Neural progenitor cell (in vitro differentiated cells): ENCODE measurements at regions not wholly inside any gene's neighbourhood (a gene's known extent, or its start where the extent isn't known, plus 50 kb on each side); places are given as distances from the start of the nearest gene placed in this dataset.

Experiments used
- DNase-seq: peaks from one replicate; pipeline ENCODE4 v3.0.0-alpha.2; 2016; ENCODE audit warnings: low spot score
- H2AFZ ChIP-seq: fragments of 200-600 bp; sonication (generic); replicated peaks from 2 replicates; pipeline ENCODE4 v1.6.1; 2016; ENCODE audit warnings: antibody characterized with exemption
- H3F3A ChIP-seq: fragments of 200-600 bp; sonication (generic); 2 replicates; pipeline ENCODE4 v1.6.1; 2016; ENCODE audit warnings: antibody characterized with exemption, low read depth
- H3K27ac ChIP-seq: fragments of 200-600 bp; sonication (generic); 2 replicates; pipeline ENCODE4 v1.5.1; 2016; ENCODE audit warnings: mild to moderate bottlenecking
- H3K27me3 ChIP-seq: fragments of 200-600 bp; sonication (generic); 2 replicates; pipeline ENCODE4 v1.6.1; 2016; ENCODE audit warnings: mild to moderate bottlenecking, moderate library complexity
- H3K36me3 ChIP-seq: fragments of 200-600 bp; sonication (generic); 2 replicates; pipeline ENCODE4 v1.5.1; 2016
- H3K4me1 ChIP-seq: fragments of 200-600 bp; sonication (generic); 2 replicates; pipeline ENCODE4 v1.6.1; 2016; ENCODE audit warnings: mixed run types
- H3K4me2 ChIP-seq: fragments of 200-600 bp; sonication (generic); 2 replicates; pipeline ENCODE4 v1.6.1; 2016
- H3K4me3 ChIP-seq: fragments of 200-600 bp; sonication (generic); 2 replicates; pipeline ENCODE4 v1.5.1; 2016
- H3K79me2 ChIP-seq: fragments of 200-600 bp; sonication (generic); 2 replicates; pipeline ENCODE4 v1.6.1; 2016; ENCODE audit warnings: low read depth
- H3K9ac ChIP-seq: fragments of 200-600 bp; sonication (generic); 2 replicates; pipeline ENCODE4 v1.6.1; 2016
- H3K9me3 ChIP-seq: fragments of 200-600 bp; sonication (generic); 2 replicates; pipeline ENCODE4 v1.5.1; 2016; ENCODE audit warnings: low read depth
- H4K20me1 ChIP-seq: fragments of 200-600 bp; sonication (generic); 2 replicates; pipeline ENCODE4 v1.6.1; 2016; ENCODE audit warnings: low read depth
- H3K27ac Mint-ChIP-seq: 3 replicates; pipeline ENCODE4 v1.8.0; 2021; ENCODE audit warnings: mixed read lengths
- H3K27me3 Mint-ChIP-seq: 2 replicates; pipeline ENCODE4 v1.8.0; 2022; ENCODE audit warnings: low read depth, mild to moderate bottlenecking, inconsistent platforms, moderate library complexity, mixed read lengths; ENCODE audit not compliant: insufficient read depth
- H3K36me3 Mint-ChIP-seq: 3 replicates; pipeline ENCODE4 v1.8.0; 2021; ENCODE audit warnings: mixed read lengths
- H3K4me1 Mint-ChIP-seq: 3 replicates; pipeline ENCODE4 v1.8.0; 2021; ENCODE audit warnings: mixed read lengths
- H3K4me3 Mint-ChIP-seq: 3 replicates; pipeline ENCODE4 v1.8.0; 2021; ENCODE audit warnings: mild to moderate bottlenecking, moderate library complexity, mixed read lengths
- H3K9me3 Mint-ChIP-seq: 3 replicates; pipeline ENCODE4 v1.8.0; 2020; ENCODE audit warnings: mixed read lengths
- CTCF ChIP-seq: fragments of 200-600 bp; sonication (generic); IDR thresholded peaks from 2 replicates; pipeline ENCODE4 v1.5.1; 2017; ENCODE audit warnings: antibody characterized with exemption, mild to moderate bottlenecking
- EZH2 ChIP-seq: fragments of 200-600 bp; sonication (generic); IDR thresholded peaks from 2 replicates; pipeline ENCODE4 v1.6.1; 2017; ENCODE audit warnings: antibody characterized with exemption, mild to moderate bottlenecking, moderate library complexity
- EZH2phosphoT487 ChIP-seq: fragments of 200-600 bp; sonication (generic); IDR thresholded peaks from 2 replicates; pipeline ENCODE4 v1.6.1; 2017; ENCODE audit warnings: antibody characterized with exemption

GRCh38 chr5:89081360-89081759 is 198.4 kb upstream of the MEF2C start:
- Histone ChIP-seq H3K9ac (no peak overlapping the region), H3K27ac (no peak overlapping the region), H3K4me1 (no peaks in the 10 kb centered on the region), H3K4me3 (no peak overlapping the region), H3K79me2 (no peaks in the 10 kb centered on the region), H3K36me3 (no peaks in the 10 kb centered on the region), H4K20me1 (no peaks in the 10 kb centered on the region), H2AFZ (no peak overlapping the region), H3K4me2 (no peak overlapping the region), H3K9me3 (no peaks in the 10 kb centered on the region), H3K27me3 (no peaks in the 10 kb centered on the region), H3F3A (no peaks in the 10 kb centered on the region)
- no peaks in the 10 kb centered on the region for H3K27me3 Mint-ChIP-seq
- H3K9me3 Mint-ChIP-seq, result no peaks in the 10 kb centered on the region
- no peak for TF ChIP-seq CTCF
- no peak for TF ChIP-seq EZH2phosphoT487
- TF ChIP-seq EZH2, result no peak
- H3K36me3 Mint-ChIP-seq, result no peaks in the 10 kb centered on the region
- H3K4me1 Mint-ChIP-seq, result no peaks in the 10 kb centered on the region
- no peak for DNase-seq
- no peak overlapping the region for H3K4me3 Mint-ChIP-seq
- H3K27ac Mint-ChIP-seq, result no peak overlapping the region

GRCh38 chr5:89080467-89081116 is 197.6 kb upstream of the MEF2C start:
- Histone ChIP-seq H3K4me2 (no peak overlapping the region), H3K9me3 (no peaks in the 10 kb centered on the region), H3K27ac (no peak overlapping the region), H2AFZ (no peak overlapping the region), H3K9ac (no peak overlapping the region), H3K36me3 (no peaks in the 10 kb centered on the region), H3K27me3 (no peaks in the 10 kb centered on the region), H4K20me1 (no peaks in the 10 kb centered on the region), H3K4me1 (no peaks in the 10 kb centered on the region), H3F3A (no peaks in the 10 kb centered on the region), H3K4me3 (no peak overlapping the region), H3K79me2 (no peaks in the 10 kb centered on the region)
- no peaks in the 10 kb centered on the region for H3K27me3 Mint-ChIP-seq
- no peak overlapping the region for H3K27ac Mint-ChIP-seq
- DNase-seq, result no peak
- no peak overlapping the region for H3K4me3 Mint-ChIP-seq
- TF ChIP-seq EZH2phosphoT487 (no peak), CTCF (no peak), EZH2 (no peak)
- H3K36me3 Mint-ChIP-seq, result no peaks in the 10 kb centered on the region
- no peaks in the 10 kb centered on the region for H3K4me1 Mint-ChIP-seq
- no peaks in the 10 kb centered on the region for H3K9me3 Mint-ChIP-seq

- no peaks in the 10 kb centered on the region for H3K4me1 ChIP-seq
- Mint-ChIP-seq H3K9me3 (no peaks in the 10 kb centered on the region), H3K4me1 (peaks cover 4% of the 10 kb centered on the region), H3K27me3 (no peaks in the 10 kb centered on the region), H3K27ac (no peak overlapping the region), H3K4me3 (no peak overlapping the region), H3K36me3 (no peaks in the 10 kb centered on the region)
- no peak overlapping the region for H3K4me3 ChIP-seq
- DNase-seq, result no peak
- H2AFZ ChIP-seq, result peak overlapping the region; percentile 59
- no peaks in the 10 kb centered on the region for H3K79me2 ChIP-seq
- no peak overlapping the region for H3K9ac ChIP-seq
- no peaks in the 10 kb centered on the region for H3K36me3 ChIP-seq
- no peak overlapping the region for H3K27ac ChIP-seq
- H3F3A ChIP-seq, result no peaks in the 10 kb centered on the region
- no peaks in the 10 kb centered on the region for H4K20me1 ChIP-seq
- H3K9me3 ChIP-seq, result no peaks in the 10 kb centered on the region
- TF ChIP-seq CTCF, result no peak
- TF ChIP-seq EZH2, result no peak
- TF ChIP-seq EZH2phosphoT487, result no peak
- no peak overlapping the region for H3K4me2 ChIP-seq
- no peaks in the 10 kb centered on the region for H3K27me3 ChIP-seq
Observed at GRCh38 chr5:89072842-89073672, 190.1 kb upstream of the MEF2C start.
